IMR-90 (cell line): ENCODE measurements at regions not wholly inside any gene's neighbourhood (a gene's known extent, or its start where the extent isn't known, plus 50 kb on each side); places are given as distances from the start of the nearest gene placed in this dataset.

ENCODE experiments used
- BHLHE40 ChIP-seq: fragments of 150-350 bp; IDR thresholded peaks from 2 replicates; pipeline ENCODE4 v1.6.1; 2016; ENCODE audit warnings: mild to moderate bottlenecking, low read depth, low read length
- CTCF ChIP-seq: conservative IDR thresholded peaks from 2 replicates; pipeline ENCODE4 v1.5.1; 2012; ENCODE audit warnings: mild to moderate bottlenecking, low read depth, low read length, improper control_type of control experiment
- FOS ChIP-seq: fragments of 150-350 bp; IDR thresholded peaks from 2 replicates; pipeline ENCODE4 v1.6.1; 2016; ENCODE audit warnings: low read depth, low read length
- MXI1 ChIP-seq: IDR thresholded peaks from 2 replicates; pipeline ENCODE4 v1.6.1; 2012; ENCODE audit warnings: low read depth, mild to moderate bottlenecking, low read length, moderate library complexity, borderline replicate concordance
- NFE2L2 ChIP-seq: fragments of 150-350 bp; IDR thresholded peaks from 2 replicates; pipeline ENCODE4 v1.6.1; 2016; ENCODE audit warnings: low read depth, mild to moderate bottlenecking, low read length
- POLR2A ChIP-seq: IDR thresholded peaks from 2 replicates; pipeline ENCODE4 v1.6.1; 2012; ENCODE audit warnings: mild to moderate bottlenecking, low read depth, low read length
- RAD21 ChIP-seq: IDR thresholded peaks from 2 replicates; pipeline ENCODE4 v1.6.1; 2012; ENCODE audit warnings: low read length, improper control_type of control experiment
- RCOR1 ChIP-seq: IDR thresholded peaks from 2 replicates; pipeline ENCODE4 v1.6.1; 2012; ENCODE audit warnings: mild to moderate bottlenecking, low read length, improper control_type of control experiment; ENCODE audit not compliant: insufficient replicate concordance
- RFX5 ChIP-seq: IDR thresholded peaks from 2 replicates; pipeline ENCODE4 v1.8.0; 2012; ENCODE audit warnings: low read depth, mild to moderate bottlenecking, low read length, moderate library complexity
- TF ChIP-seq, protein P1 (sequence below): fragments of 150-350 bp; IDR thresholded peaks from 2 replicates; pipeline ENCODE4 v1.6.1; 2017; ENCODE audit warnings: mild to moderate bottlenecking, antibody characterized with exemption, low read length, low read depth
- TF ChIP-seq, protein P2 (sequence below): fragments of 150-350 bp; IDR thresholded peaks from 2 replicates; pipeline ENCODE4 v1.6.1; 2016; ENCODE audit warnings: low read depth, mild to moderate bottlenecking, low read length, moderate library complexity, borderline replicate concordance

- TF ChIP-seq CTCF (no peak), RCOR1 (no peak), RAD21 (no peak), POLR2A (no peak), BHLHE40 (no peak), RFX5 (no peak), FOS (no peak), MXI1 (no peak), NFE2L2 (no peak)
- TF ChIP-seq, protein P1, sequence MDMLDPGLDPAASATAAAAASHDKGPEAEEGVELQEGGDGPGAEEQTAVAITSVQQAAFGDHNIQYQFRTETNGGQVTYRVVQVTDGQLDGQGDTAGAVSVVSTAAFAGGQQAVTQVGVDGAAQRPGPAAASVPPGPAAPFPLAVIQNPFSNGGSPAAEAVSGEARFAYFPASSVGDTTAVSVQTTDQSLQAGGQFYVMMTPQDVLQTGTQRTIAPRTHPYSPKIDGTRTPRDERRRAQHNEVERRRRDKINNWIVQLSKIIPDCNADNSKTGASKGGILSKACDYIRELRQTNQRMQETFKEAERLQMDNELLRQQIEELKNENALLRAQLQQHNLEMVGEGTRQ: no peak
- TF ChIP-seq, protein P2, sequence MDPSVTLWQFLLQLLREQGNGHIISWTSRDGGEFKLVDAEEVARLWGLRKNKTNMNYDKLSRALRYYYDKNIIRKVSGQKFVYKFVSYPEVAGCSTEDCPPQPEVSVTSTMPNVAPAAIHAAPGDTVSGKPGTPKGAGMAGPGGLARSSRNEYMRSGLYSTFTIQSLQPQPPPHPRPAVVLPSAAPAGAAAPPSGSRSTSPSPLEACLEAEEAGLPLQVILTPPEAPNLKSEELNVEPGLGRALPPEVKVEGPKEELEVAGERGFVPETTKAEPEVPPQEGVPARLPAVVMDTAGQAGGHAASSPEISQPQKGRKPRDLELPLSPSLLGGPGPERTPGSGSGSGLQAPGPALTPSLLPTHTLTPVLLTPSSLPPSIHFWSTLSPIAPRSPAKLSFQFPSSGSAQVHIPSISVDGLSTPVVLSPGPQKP: no peak
Measured at GRCh38 chr6:103273048-103273447, 1586.7 kb downstream of the HACE1 start.
